ENCODE measurements at regions not wholly inside any gene's neighbourhood (a gene's known extent, or its start where the extent isn't known, plus 50 kb on each side); places are given as distances from the start of the nearest gene placed in this dataset.

DNA sequence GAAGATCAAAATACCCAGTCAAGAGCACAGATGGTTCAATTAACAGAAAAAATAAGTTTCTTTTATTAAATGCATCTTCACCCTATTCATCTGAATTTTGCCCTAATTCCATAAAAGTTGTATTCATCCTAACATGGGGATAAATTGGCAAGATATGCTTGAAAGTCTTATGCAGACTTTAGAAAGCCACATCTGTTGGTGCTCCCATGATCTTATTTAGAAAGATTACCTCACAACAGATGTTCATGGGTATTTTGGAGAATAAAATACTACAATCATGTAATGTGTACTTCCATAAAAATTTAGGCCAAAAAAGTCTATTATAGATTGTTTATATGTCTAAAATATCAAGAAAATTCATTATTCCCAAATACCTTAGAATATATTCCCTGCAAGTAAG is 510.3 kb downstream of the TECRL start:
- Mint-ChIP-seq H3K27ac (no peak overlapping the region), H3K4me3 (ENCODE audit: low read depth) (no peak overlapping the region), H3K9me3 (ENCODE audit: low read depth) (no peaks in the 10 kb centered on the region), H3K4me1 (ENCODE audit: low read depth) (no peaks in the 10 kb centered on the region), H3K36me3 (ENCODE audit: insufficient read depth) (no peaks in the 10 kb centered on the region), H3K27me3 (no peaks in the 10 kb centered on the region)
- TF ChIP-seq, protein P1, sequence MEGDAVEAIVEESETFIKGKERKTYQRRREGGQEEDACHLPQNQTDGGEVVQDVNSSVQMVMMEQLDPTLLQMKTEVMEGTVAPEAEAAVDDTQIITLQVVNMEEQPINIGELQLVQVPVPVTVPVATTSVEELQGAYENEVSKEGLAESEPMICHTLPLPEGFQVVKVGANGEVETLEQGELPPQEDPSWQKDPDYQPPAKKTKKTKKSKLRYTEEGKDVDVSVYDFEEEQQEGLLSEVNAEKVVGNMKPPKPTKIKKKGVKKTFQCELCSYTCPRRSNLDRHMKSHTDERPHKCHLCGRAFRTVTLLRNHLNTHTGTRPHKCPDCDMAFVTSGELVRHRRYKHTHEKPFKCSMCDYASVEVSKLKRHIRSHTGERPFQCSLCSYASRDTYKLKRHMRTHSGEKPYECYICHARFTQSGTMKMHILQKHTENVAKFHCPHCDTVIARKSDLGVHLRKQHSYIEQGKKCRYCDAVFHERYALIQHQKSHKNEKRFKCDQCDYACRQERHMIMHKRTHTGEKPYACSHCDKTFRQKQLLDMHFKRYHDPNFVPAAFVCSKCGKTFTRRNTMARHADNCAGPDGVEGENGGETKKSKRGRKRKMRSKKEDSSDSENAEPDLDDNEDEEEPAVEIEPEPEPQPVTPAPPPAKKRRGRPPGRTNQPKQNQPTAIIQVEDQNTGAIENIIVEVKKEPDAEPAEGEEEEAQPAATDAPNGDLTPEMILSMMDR (IDR thresholded peaks at IDR 0.05; ENCODE audit: unreplicated experiment): no peak
- no peak for DNase-seq (ENCODE audit: low spot score, unreplicated experiment)

DNA sequence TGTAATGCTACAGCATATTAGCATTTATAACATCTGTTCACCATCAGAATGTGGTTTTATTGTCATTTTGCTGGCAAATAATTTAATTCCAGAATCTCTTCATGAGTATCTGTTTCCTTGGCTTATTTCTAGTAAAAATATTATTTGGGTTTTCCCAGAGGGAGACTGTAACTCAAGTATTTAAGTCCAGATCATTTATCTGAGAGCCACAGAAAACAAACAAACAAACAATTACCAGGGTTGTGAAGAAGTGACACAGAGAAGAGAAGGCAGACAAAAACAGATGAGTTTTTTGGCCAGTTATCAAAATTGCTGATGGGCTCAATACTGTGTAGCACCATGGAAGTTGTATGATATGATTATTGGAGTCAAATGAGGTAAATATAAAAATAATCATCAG is 515.1 kb downstream of the TECRL start:
- no peak overlapping the region for H3K27ac Mint-ChIP-seq
- TF ChIP-seq, protein P1 (IDR thresholded peaks at IDR 0.05; ENCODE audit: unreplicated experiment): no peak
- no peaks in the 10 kb centered on the region for H3K4me1 Mint-ChIP-seq (ENCODE audit: low read depth)
- H3K27me3 Mint-ChIP-seq: no peaks in the 10 kb centered on the region
- H3K36me3 Mint-ChIP-seq (ENCODE audit: insufficient read depth): no peaks in the 10 kb centered on the region
- no peak overlapping the region for H3K4me3 Mint-ChIP-seq (ENCODE audit: low read depth)
- no peaks in the 10 kb centered on the region for H3K9me3 Mint-ChIP-seq (ENCODE audit: low read depth)
- DNase-seq (ENCODE audit: low spot score, unreplicated experiment): no peak

DNA sequence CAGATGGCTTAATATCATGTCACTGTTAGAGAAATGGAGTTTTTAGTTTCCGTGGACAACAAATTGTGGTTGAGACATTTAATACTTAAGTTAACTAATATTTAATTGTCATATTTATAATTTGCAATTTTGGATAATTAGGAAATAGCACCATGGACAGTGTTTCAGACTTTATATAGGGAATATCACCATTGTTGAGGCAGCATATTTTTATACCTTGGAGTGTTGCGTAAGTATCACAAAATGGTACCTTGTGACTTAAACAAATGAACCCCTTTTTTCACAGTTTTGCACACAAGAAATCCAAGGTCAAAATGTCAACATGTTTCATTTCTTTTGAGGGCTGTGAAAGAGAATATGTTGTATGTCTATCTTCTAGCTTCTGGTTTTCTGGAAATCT is 539.9 kb downstream of the TECRL start:
- TF ChIP-seq, protein P1 (IDR thresholded peaks at IDR 0.05; ENCODE audit: unreplicated experiment): no peak
- H3K4me1 Mint-ChIP-seq (ENCODE audit: low read depth): no peaks in the 10 kb centered on the region
- no peaks in the 10 kb centered on the region for H3K9me3 Mint-ChIP-seq (ENCODE audit: low read depth)
- no peaks in the 10 kb centered on the region for H3K27me3 Mint-ChIP-seq
- no peaks in the 10 kb centered on the region for H3K36me3 Mint-ChIP-seq (ENCODE audit: insufficient read depth)
- H3K4me3 Mint-ChIP-seq (ENCODE audit: low read depth): no peak overlapping the region
- no peak for DNase-seq (ENCODE audit: low spot score, unreplicated experiment)
- H3K27ac Mint-ChIP-seq: no peak overlapping the region

DNA sequence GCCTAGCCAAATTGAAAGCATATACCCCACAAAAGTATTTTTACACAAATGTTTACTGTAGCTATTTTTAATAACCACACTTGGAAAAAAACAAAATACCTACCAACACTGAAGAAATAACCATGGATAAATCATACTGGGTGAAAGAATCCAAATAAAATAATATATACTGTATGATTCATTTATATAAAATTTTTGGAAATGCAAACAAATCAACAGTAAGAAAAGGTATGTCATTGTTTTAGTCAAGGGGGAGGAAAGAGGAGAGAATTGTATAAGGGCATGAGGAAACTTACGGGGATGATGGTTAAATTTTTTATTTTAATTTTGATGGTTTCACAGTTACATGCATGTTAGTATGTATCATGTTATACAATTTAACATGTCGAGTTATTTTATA is 557.8 kb downstream of the TECRL start:
- H3K4me1 Mint-ChIP-seq (ENCODE audit: low read depth): no peaks in the 10 kb centered on the region
- no peak overlapping the region for H3K27ac Mint-ChIP-seq
- no peak for DNase-seq (ENCODE audit: low spot score, unreplicated experiment)
- no peak overlapping the region for H3K4me3 Mint-ChIP-seq (ENCODE audit: low read depth)
- TF ChIP-seq, protein P1 (IDR thresholded peaks at IDR 0.05; ENCODE audit: unreplicated experiment): no peak
- no peaks in the 10 kb centered on the region for H3K27me3 Mint-ChIP-seq
- H3K9me3 Mint-ChIP-seq (ENCODE audit: low read depth): no peaks in the 10 kb centered on the region
- H3K36me3 Mint-ChIP-seq (ENCODE audit: insufficient read depth): no peaks in the 10 kb centered on the region

DNA sequence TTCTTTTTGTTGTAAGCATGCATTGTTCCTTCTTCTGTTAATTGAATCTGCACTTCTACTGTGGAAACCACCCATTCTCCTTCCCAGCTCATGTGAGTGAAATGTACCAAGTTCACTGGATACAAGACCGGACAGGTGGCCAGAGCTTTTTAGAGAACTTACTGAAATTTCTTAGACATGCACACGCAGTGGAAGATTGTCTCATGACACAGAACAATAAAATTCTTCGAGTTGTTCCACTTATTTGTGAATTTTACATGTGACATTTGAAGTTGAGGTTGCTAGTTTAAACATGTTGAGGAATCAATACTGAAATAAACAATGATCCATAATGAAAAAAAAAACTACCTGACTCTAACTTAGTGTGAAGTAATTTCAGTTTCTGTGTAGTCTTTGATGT is 568.0 kb downstream of the TECRL start:
- Mint-ChIP-seq H3K36me3 (ENCODE audit: insufficient read depth) (no peaks in the 10 kb centered on the region), H3K4me1 (ENCODE audit: low read depth) (peaks cover 2% of the 10 kb centered on the region), H3K27me3 (no peaks in the 10 kb centered on the region), H3K9me3 (ENCODE audit: low read depth) (peaks cover 4% of the 10 kb centered on the region), H3K4me3 (ENCODE audit: low read depth) (no peak overlapping the region), H3K27ac (no peak overlapping the region)
- TF ChIP-seq, protein P1 (IDR thresholded peaks at IDR 0.05; ENCODE audit: unreplicated experiment): no peak
- DNase-seq (ENCODE audit: low spot score, unreplicated experiment): no peak
